ENCODE measurements at regions not wholly inside any gene's neighbourhood (a gene's known extent, or its start where the extent isn't known, plus 50 kb on each side); places are given as distances from the start of the nearest gene placed in this dataset.

DNA sequence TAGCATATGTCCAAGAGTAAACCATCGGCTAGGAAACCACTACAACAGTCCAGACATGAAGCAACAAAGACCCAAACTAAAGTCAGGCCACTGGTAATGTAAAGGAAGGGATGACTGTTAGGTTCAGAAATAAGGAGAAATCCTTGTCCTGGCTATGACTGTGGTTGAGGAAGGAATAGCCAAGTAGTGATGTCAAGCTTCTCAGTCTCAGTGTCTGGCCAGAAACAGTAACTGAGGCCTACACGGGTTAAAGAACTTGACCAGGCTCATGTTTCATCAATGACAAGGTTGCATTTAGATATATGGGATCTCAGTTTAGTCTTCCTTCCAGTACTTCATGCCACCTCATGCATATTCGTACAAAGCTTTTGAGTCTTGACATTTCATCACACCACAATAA, 162.0 kb downstream of the ETAA1 start:
- TF ChIP-seq, protein P1, sequence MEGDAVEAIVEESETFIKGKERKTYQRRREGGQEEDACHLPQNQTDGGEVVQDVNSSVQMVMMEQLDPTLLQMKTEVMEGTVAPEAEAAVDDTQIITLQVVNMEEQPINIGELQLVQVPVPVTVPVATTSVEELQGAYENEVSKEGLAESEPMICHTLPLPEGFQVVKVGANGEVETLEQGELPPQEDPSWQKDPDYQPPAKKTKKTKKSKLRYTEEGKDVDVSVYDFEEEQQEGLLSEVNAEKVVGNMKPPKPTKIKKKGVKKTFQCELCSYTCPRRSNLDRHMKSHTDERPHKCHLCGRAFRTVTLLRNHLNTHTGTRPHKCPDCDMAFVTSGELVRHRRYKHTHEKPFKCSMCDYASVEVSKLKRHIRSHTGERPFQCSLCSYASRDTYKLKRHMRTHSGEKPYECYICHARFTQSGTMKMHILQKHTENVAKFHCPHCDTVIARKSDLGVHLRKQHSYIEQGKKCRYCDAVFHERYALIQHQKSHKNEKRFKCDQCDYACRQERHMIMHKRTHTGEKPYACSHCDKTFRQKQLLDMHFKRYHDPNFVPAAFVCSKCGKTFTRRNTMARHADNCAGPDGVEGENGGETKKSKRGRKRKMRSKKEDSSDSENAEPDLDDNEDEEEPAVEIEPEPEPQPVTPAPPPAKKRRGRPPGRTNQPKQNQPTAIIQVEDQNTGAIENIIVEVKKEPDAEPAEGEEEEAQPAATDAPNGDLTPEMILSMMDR (IDR thresholded peaks at IDR 0.05; ENCODE audit: poor library complexity), result no peak
- no peak for TF ChIP-seq EZH2 (IDR thresholded peaks at IDR 0.05; ENCODE audit: borderline replicate concordance)
- TF ChIP-seq EZH2phosphoT487 (IDR thresholded peaks at IDR 0.05; ENCODE audit: low read depth, severe bottlenecking, unreplicated experiment), result no peak

All from hepatocyte (in vitro differentiated cells).